ENCODE measurements at regions not wholly inside any gene's neighbourhood (a gene's known extent, or its start where the extent isn't known, plus 50 kb on each side); places are given as distances from the start of the nearest gene placed in this dataset.

- no peak for TF ChIP-seq CTCF (IDR thresholded peaks at IDR 0.05; ENCODE audit: borderline replicate concordance, extremely low read depth, low read length, poor library complexity, severe bottlenecking)
- no peak for TF ChIP-seq EZH2 (IDR thresholded peaks at IDR 0.05; ENCODE audit: borderline replicate concordance, low read depth, low read length, severe bottlenecking)
These were observed 62.2 kb upstream of the TP63 start for GRCh38 chr3:189568961-189569360.

Data from DND-41 (cell line).